ENCODE measurements at regions not wholly inside any gene's neighbourhood (a gene's known extent, or its start where the extent isn't known, plus 50 kb on each side); places are given as distances from the start of the nearest gene placed in this dataset.

DNA sequence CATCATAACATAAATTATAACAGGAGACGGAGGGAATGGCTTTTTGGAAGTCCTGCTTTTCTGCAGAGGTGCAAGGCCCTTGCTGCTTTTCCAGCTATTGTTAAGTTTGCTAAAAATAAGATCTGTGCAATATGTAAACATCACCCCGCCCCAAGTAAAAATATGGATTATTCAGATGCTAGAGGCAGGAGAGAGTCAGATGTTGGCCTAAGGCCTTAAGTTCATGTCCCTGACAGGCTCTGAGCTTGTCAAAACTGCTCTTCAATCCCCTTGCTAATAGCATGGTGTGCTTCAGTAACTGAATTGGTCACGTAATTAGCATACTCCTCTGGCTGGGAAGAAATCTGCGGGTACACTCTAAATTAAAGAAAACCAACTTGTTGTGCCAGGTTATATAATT lies 147.5 kb downstream of the BMP2 start (continued):
- TF ChIP-seq ZNF518A (tag by site-specific recombination; conservative IDR thresholded peaks at IDR 0.05; ENCODE audit: low read depth) (no peak), ZNF704 (tag by site-specific recombination; IDR thresholded peaks at IDR 0.05) (no peak), ZNF239 (tag by site-specific recombination; IDR thresholded peaks at IDR 0.05) (no peak), ZFP69B (tag by site-specific recombination; IDR thresholded peaks at IDR 0.05) (no peak), SCRT2 (tag by site-specific recombination; IDR thresholded peaks at IDR 0.05) (no peak)

- H3K36me3 ChIP-seq (ENCODE audit: control insufficient read depth in 2 of 2, insufficient read depth in 1 of 2, low read length in 2 of 2) = no peaks in the 10 kb centered on the region
- ChIA-PET CTCF (no interaction called here), POLR2A (no interaction called here)
- H3K4me3 ChIP-seq (ENCODE audit: low read depth, low read length) = no peak overlapping the region
- TF ChIP-seq ZNF426 (tag by site-specific recombination; IDR thresholded peaks at IDR 0.05) (no peak), ZBTB6 (tag by site-specific recombination; IDR thresholded peaks at IDR 0.05) (no peak), ZBTB49 (tag by site-specific recombination; IDR thresholded peaks at IDR 0.05; ENCODE audit: low read depth) (no peak), ZNF747 (tag by site-specific recombination; IDR thresholded peaks at IDR 0.05) (no peak), ZNF169 (tag by site-specific recombination; IDR thresholded peaks at IDR 0.05) (no peak), ZNF302 (tag by site-specific recombination; IDR thresholded peaks at IDR 0.05; ENCODE audit: low read depth) (no peak), ZNF174 (tag by site-specific recombination; IDR thresholded peaks at IDR 0.05) (no peak), ZBTB26 (tag by site-specific recombination; optimal IDR thresholded peaks at IDR 0.05) (no peak), GFI1B (tag by site-specific recombination; IDR thresholded peaks at IDR 0.05) (no peak), ZNF514 (tag by site-specific recombination; IDR thresholded peaks at IDR 0.05) (no peak), ZNF530 (tag by site-specific recombination; IDR thresholded peaks at IDR 0.05; ENCODE audit: low read depth) (no peak), ZNF701 (tag by site-specific recombination; IDR thresholded peaks at IDR 0.05) (no peak), ZBTB21 (tag by site-specific recombination; IDR thresholded peaks at IDR 0.05) (no peak)
- H3K4me1 ChIP-seq (ENCODE audit: control insufficient read depth, insufficient read depth, low read length) = no peaks in the 10 kb centered on the region
- no peaks in the 10 kb centered on the region for H3K9me3 ChIP-seq (ENCODE audit: control insufficient read depth, insufficient read depth, low read depth, low read length)
- H3K27ac ChIP-seq (ENCODE audit: extremely low read depth, low read depth, low read length) = no peak overlapping the region
Observed at GRCh38 chr20:6916938-6917337, 149.5 kb downstream of the BMP2 start.
